GM23248 (cell line): ENCODE measurements at regions not wholly inside any gene's neighbourhood (a gene's known extent, or its start where the extent isn't known, plus 50 kb on each side); places are given as distances from the start of the nearest gene placed in this dataset.
A peak's percentile ranks its signal among the peaks of the same experiment; 100 is the strongest.

ENCODE experiments used
- DNase-seq: peaks from one replicate; pipeline ENCODE4 v3.0.0-alpha.2; 2015
- H2AFZ ChIP-seq: fragments of 200-600 bp; sonication (generic); 2 replicates; pipeline ENCODE4 v1.6.1; 2016; ENCODE audit warnings: antibody characterized with exemption
- H3F3A ChIP-seq: fragments of 200-600 bp; sonication (generic); 2 replicates; pipeline ENCODE4 v1.6.1; 2016; ENCODE audit warnings: mild to moderate bottlenecking, antibody characterized with exemption, mixed run types; ENCODE audit not compliant: insufficient read depth
- H3K27ac ChIP-seq: fragments of 200-600 bp; sonication (generic); 2 replicates; pipeline ENCODE4 v1.5.1; 2016; ENCODE audit warnings: mild to moderate bottlenecking
- H3K27me3 ChIP-seq: fragments of 200-600 bp; sonication (generic); replicated peaks from 2 replicates; pipeline ENCODE4 v1.6.1; 2016; ENCODE audit warnings: mild to moderate bottlenecking; ENCODE audit not compliant: insufficient read depth
- H3K36me3 ChIP-seq: fragments of 200-600 bp; sonication (generic); 2 replicates; pipeline ENCODE4 v1.6.1; 2016; ENCODE audit warnings: low read depth, mild to moderate bottlenecking
- H3K4me1 ChIP-seq: fragments of 200-600 bp; sonication (generic); 2 replicates; pipeline ENCODE4 v1.6.1; 2016; ENCODE audit warnings: mild to moderate bottlenecking; ENCODE audit not compliant: insufficient read depth
- H3K4me2 ChIP-seq: fragments of 200-600 bp; sonication (generic); one replicate; pipeline ENCODE4 v1.6.1; 2016; ENCODE audit warnings: mild to moderate bottlenecking; ENCODE audit not compliant: unreplicated experiment
- H3K4me3 ChIP-seq: fragments of 200-600 bp; sonication (generic); 2 replicates; pipeline ENCODE4 v1.5.1; 2016; ENCODE audit warnings: mild to moderate bottlenecking
- H3K79me2 ChIP-seq: fragments of 200-600 bp; sonication (generic); 2 replicates; pipeline ENCODE4 v1.6.1; 2016; ENCODE audit warnings: mild to moderate bottlenecking; ENCODE audit not compliant: insufficient read depth
- H3K9ac ChIP-seq: fragments of 200-600 bp; sonication (generic); 2 replicates; pipeline ENCODE4 v1.6.1; 2016; ENCODE audit warnings: mild to moderate bottlenecking
- H3K9me2 ChIP-seq: fragments of 200-600 bp; sonication (generic); 2 replicates; pipeline ENCODE4 v1.6.1; 2016; ENCODE audit warnings: mixed run types, mild to moderate bottlenecking, moderate library complexity; ENCODE audit not compliant: insufficient read depth
- H3K9me3 ChIP-seq: fragments of 200-600 bp; sonication (generic); one replicate; pipeline ENCODE4 v1.6.1; 2017; ENCODE audit warnings: low read depth
- H4K20me1 ChIP-seq: fragments of 200-600 bp; sonication (generic); 2 replicates; pipeline ENCODE4 v1.6.0; 2016; ENCODE audit not compliant: insufficient read depth
- EZH2 ChIP-seq: fragments of 200-600 bp; sonication (generic); IDR thresholded peaks from 2 replicates; pipeline ENCODE4 v1.6.1; 2018; ENCODE audit warnings: antibody characterized with exemption, mild to moderate bottlenecking; ENCODE audit not compliant: insufficient read depth, poor library complexity, severe bottlenecking
- EZH2phosphoT487 ChIP-seq: fragments of 200-600 bp; sonication (generic); IDR thresholded peaks from 2 replicates; pipeline ENCODE4 v1.6.1; 2018; ENCODE audit warnings: antibody characterized with exemption, moderate library complexity, mild to moderate bottlenecking, low read depth; ENCODE audit not compliant: insufficient read depth
- WGBS, 2 experiments: methylation state at CpG; one replicate each; pipeline ENCODE4 v1.1.6; 2015 to 2017; ENCODE audit warnings: low lambda C conversion rate in 2 of 2, low coverage in 1 of 2; ENCODE audit errors: missing lambda C conversion rate in 2 of 2; 5-methylcytosine and 5-hydroxymethylcytosine counted together
- in situ Hi-C: fragments of 300-500 bp; cut with MboI; formaldehyde crosslinking; loops from 2 replicates; pipeline ENCODE4 v1.15.0; 2020

GRCh38 chrY:19075471-19076253 is 302.1 kb upstream of the HSFY2 start:
- peak; percentile 81 for DNase-seq

GRCh38 chrY:19067435-19067834 is 293.9 kb upstream of the HSFY2 start:
- in situ Hi-C loops, result no loop called here
- H3F3A ChIP-seq, result no peaks in the 10 kb centered on the region
- no peaks in the 10 kb centered on the region for H4K20me1 ChIP-seq
- peak; percentile 26 for DNase-seq
- TF ChIP-seq EZH2phosphoT487, result no peak
- TF ChIP-seq EZH2, result no peak
- no peaks in the 10 kb centered on the region for H3K36me3 ChIP-seq
- H3K4me1 ChIP-seq, result 0 out of 2 replicates have a peak, but pooled peaks cover 2% of the 10 kb centered on the region
- no peak overlapping the region for H2AFZ ChIP-seq
- no peaks in the 10 kb centered on the region for H3K9me3 ChIP-seq
- no peaks in the 10 kb centered on the region for H3K27me3 ChIP-seq
- no peak overlapping the region for H3K9ac ChIP-seq
- H3K79me2 ChIP-seq, result peaks cover 78% of the 10 kb centered on the region
- no peak overlapping the region for H3K27ac ChIP-seq
- H3K9me2 ChIP-seq, result no peaks in the 10 kb centered on the region
- H3K4me2 ChIP-seq, result no peak overlapping the region
- no peak overlapping the region for H3K4me3 ChIP-seq

More at GRCh38 chrY:19075471-19076253, 302.1 kb upstream of the HSFY2 start:
- Histone ChIP-seq H3K4me2 (peak overlapping the region; percentile 85), H3K9me2 (no peaks in the 10 kb centered on the region), H3K79me2 (peaks cover 50% of the 10 kb centered on the region), H3K9me3 (no peaks in the 10 kb centered on the region), H3K9ac (peak overlapping the region; percentile 82), H3K27me3 (no peaks in the 10 kb centered on the region), H3K27ac (peak overlapping the region; percentile 74), H3K4me1 (no peaks in the 10 kb centered on the region), H3K36me3 (no peaks in the 10 kb centered on the region), H4K20me1 (no peaks in the 10 kb centered on the region), H2AFZ (peak overlapping the region; percentile 81), H3K4me3 (peak overlapping the region; percentile 79), H3F3A (no peaks in the 10 kb centered on the region)
- 2 to 3% methylated on average over 8 to 28 of the region's 28 CpGs for WGBS, 2 experiments
- no peak for TF ChIP-seq EZH2phosphoT487
- TF ChIP-seq EZH2, result no peak
- in situ Hi-C loops, result no loop called here

- H3K4me1 ChIP-seq, result 0 out of 2 replicates have a peak, but pooled peaks cover 2% of the 10 kb centered on the region
- H3K9me2 ChIP-seq, result no peaks in the 10 kb centered on the region
- no peaks in the 10 kb centered on the region for H3F3A ChIP-seq
- in situ Hi-C loops, result no loop called here
- H2AFZ ChIP-seq, result no peak overlapping the region
- TF ChIP-seq EZH2phosphoT487 (no peak), EZH2 (no peak)
- peaks cover 72% of the 10 kb centered on the region for H3K79me2 ChIP-seq
- H3K9me3 ChIP-seq, result no peaks in the 10 kb centered on the region
- no peaks in the 10 kb centered on the region for H3K27me3 ChIP-seq
- H3K27ac ChIP-seq, result no peak overlapping the region
- no peak overlapping the region for H3K4me3 ChIP-seq
- H4K20me1 ChIP-seq, result no peaks in the 10 kb centered on the region
- H3K4me2 ChIP-seq, result no peak overlapping the region
- no peak for DNase-seq
- 72 to 80% methylated on average over 9 of the region's 9 CpGs for WGBS, 2 experiments
- no peak overlapping the region for H3K9ac ChIP-seq
- H3K36me3 ChIP-seq, result no peaks in the 10 kb centered on the region
Observed at GRCh38 chrY:19066447-19067190, 293.1 kb upstream of the HSFY2 start.

GRCh38 chrY:19065119-19065518 is 291.6 kb upstream of the HSFY2 start:
- in situ Hi-C loops, result no loop called here
- no peaks in the 10 kb centered on the region for H3K9me3 ChIP-seq
- no peak overlapping the region for H3K4me3 ChIP-seq
- no peaks in the 10 kb centered on the region for H3K9me2 ChIP-seq
- H3F3A ChIP-seq, result no peaks in the 10 kb centered on the region
- H3K79me2 ChIP-seq, result peaks cover 69% of the 10 kb centered on the region
- H3K36me3 ChIP-seq, result no peaks in the 10 kb centered on the region
- no peak overlapping the region for H3K4me2 ChIP-seq
- 94 to 98% methylated on average over 4 to 5 of the region's 5 CpGs for WGBS, 2 experiments
- no peak for TF ChIP-seq EZH2phosphoT487
- no peak for TF ChIP-seq EZH2
- no peak overlapping the region for H3K27ac ChIP-seq
- H3K9ac ChIP-seq, result no peak overlapping the region
- DNase-seq, result no peak
- no peaks in the 10 kb centered on the region for H4K20me1 ChIP-seq
- H3K27me3 ChIP-seq, result no peaks in the 10 kb centered on the region
- no peak overlapping the region for H2AFZ ChIP-seq
- H3K4me1 ChIP-seq, result peaks cover 4% of the 10 kb centered on the region; the same call in 1 of the 2 replicates
